GM18858 (cell line): ENCODE measurements at regions not wholly inside any gene's neighbourhood (a gene's known extent, or its start where the extent isn't known, plus 50 kb on each side); places are given as distances from the start of the nearest gene placed in this dataset.

Experiments
- ATAC-seq: cut with Tn5 transposase; IDR thresholded peaks from one replicate; pipeline ENCODE4 v1.9.1; 2021; ENCODE audit not compliant: unreplicated experiment

GRCh38 chr16:64892835-64893785 is 228.8 kb downstream of the CDH11 start:
- no peak for ATAC-seq

- ATAC-seq, result no peak
Measured at GRCh38 chr16:64889446-64889845, 232.4 kb downstream of the CDH11 start.

GRCh38 chr16:64887651-64888050 is 234.2 kb downstream of the CDH11 start:
- ATAC-seq, result no peak

GRCh38 chr16:64882078-64882784 is 239.6 kb downstream of the CDH11 start:
- ATAC-seq, result no peak

- no peak for ATAC-seq
Measured at GRCh38 chr16:64880994-64881393, 240.9 kb downstream of the CDH11 start.

GRCh38 chr16:64880006-64880405 is 241.9 kb downstream of the CDH11 start:
- no peak for ATAC-seq

GRCh38 chr16:64878940-64879339 is 242.9 kb downstream of the CDH11 start:
- no peak for ATAC-seq

- ATAC-seq, result no peak
Measured at GRCh38 chr16:64872101-64872500, 249.8 kb downstream of the CDH11 start.

- ATAC-seq, result no peak
Measured at GRCh38 chr16:64870859-64871258, 251.0 kb downstream of the CDH11 start.

GRCh38 chr16:64869781-64870180 is 252.1 kb downstream of the CDH11 start:
- no peak for ATAC-seq

- ATAC-seq, result no peak
Measured at GRCh38 chr16:64866021-64866420, 255.8 kb downstream of the CDH11 start.

- ATAC-seq, result no peak
Measured at GRCh38 chr16:64865069-64865696, 256.7 kb downstream of the CDH11 start.

GRCh38 chr16:64864232-64864809 is 257.5 kb downstream of the CDH11 start:
- ATAC-seq, result no peak

- no peak for ATAC-seq
Measured at GRCh38 chr16:64858076-64858475, 263.8 kb downstream of the CDH11 start.

GRCh38 chr16:64857411-64857810 is 264.5 kb downstream of the CDH11 start:
- no peak for ATAC-seq

GRCh38 chr16:64853551-64853950 is 268.3 kb downstream of the CDH11 start:
- no peak for ATAC-seq

GRCh38 chr16:64846966-64847365 is 274.9 kb downstream of the CDH11 start:
- no peak for ATAC-seq

- ATAC-seq, result no peak
Measured at GRCh38 chr16:64845071-64845470, 276.8 kb downstream of the CDH11 start.

- ATAC-seq, result no peak
Measured at GRCh38 chr16:64841482-64841881, 280.4 kb downstream of the CDH11 start.

GRCh38 chr16:64841071-64841470 is 280.8 kb downstream of the CDH11 start:
- no peak for ATAC-seq

- no peak for ATAC-seq
Measured at GRCh38 chr16:64830653-64831052, 291.2 kb downstream of the CDH11 start.
